OCI-LY3 (cell line): ENCODE measurements at regions not wholly inside any gene's neighbourhood (a gene's known extent, or its start where the extent isn't known, plus 50 kb on each side); places are given as distances from the start of the nearest gene placed in this dataset.

Source experiments
- EZH2phosphoT487 ChIP-seq: fragments of 200-600 bp; shearing (Covaris generic); IDR thresholded peaks from 2 replicates; pipeline ENCODE4 v1.6.1; 2018; ENCODE audit warnings: antibody characterized with exemption, mixed run types, low read depth
- TF ChIP-seq, protein P1 (sequence below): fragments of 200-600, 300-600 bp; sonication (generic); IDR thresholded peaks from 2 replicates; pipeline ENCODE4 v1.5.1; 2014; ENCODE audit warnings: antibody characterized with exemption, low read length, low read depth

DNA sequence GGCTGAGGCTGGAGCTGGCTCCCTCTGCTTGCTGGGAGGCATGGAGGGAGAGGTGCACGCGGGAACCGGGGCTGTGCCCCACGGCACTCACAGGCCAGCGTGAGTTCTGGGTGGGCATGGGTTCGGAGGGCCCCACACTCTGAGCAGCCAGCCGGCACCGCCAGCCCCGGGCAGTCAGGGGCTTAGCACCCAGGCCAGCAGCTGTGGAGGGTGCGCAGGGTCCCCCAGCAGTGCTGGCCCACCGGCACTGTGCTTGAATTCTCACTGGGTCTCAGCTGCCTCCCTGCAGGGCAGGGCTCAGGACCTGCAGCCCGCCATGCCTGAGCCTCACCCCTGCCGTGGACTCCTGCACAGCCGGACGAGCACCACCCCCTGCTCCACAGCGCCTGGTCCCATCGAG, 164.9 kb upstream of the PLD5 start:
- TF ChIP-seq, protein P1, sequence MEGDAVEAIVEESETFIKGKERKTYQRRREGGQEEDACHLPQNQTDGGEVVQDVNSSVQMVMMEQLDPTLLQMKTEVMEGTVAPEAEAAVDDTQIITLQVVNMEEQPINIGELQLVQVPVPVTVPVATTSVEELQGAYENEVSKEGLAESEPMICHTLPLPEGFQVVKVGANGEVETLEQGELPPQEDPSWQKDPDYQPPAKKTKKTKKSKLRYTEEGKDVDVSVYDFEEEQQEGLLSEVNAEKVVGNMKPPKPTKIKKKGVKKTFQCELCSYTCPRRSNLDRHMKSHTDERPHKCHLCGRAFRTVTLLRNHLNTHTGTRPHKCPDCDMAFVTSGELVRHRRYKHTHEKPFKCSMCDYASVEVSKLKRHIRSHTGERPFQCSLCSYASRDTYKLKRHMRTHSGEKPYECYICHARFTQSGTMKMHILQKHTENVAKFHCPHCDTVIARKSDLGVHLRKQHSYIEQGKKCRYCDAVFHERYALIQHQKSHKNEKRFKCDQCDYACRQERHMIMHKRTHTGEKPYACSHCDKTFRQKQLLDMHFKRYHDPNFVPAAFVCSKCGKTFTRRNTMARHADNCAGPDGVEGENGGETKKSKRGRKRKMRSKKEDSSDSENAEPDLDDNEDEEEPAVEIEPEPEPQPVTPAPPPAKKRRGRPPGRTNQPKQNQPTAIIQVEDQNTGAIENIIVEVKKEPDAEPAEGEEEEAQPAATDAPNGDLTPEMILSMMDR, result no peak
- TF ChIP-seq EZH2phosphoT487, result no peak
